BJ (cell line): ENCODE measurements at regions not wholly inside any gene's neighbourhood (a gene's known extent, or its start where the extent isn't known, plus 50 kb on each side); places are given as distances from the start of the nearest gene placed in this dataset.
A peak's percentile ranks its signal among the peaks of the same experiment; 100 is the strongest.

Experiments
- CTCF ChIA-PET: fragments of 350-600 bp; formaldehyde crosslinking; extraction: SDS; loops from one replicate; lab custom pipeline; 2021; ENCODE audit warnings: antibody characterized with exemption, inconsistent platforms; lab: Yijun Ruan, JAX
- POLR2A ChIA-PET: fragments of 300-600 bp; sonication (Branson Sonifier 250); formaldehyde crosslinking; extraction: SDS; loops from one replicate; lab custom pipeline; 2021; ENCODE audit warnings: antibody characterized with exemption; lab: Charles Lee
- DNase-seq: peaks from one replicate; pipeline ENCODE4 v3.0.0-alpha.2; 2011; ENCODE audit warnings: low read depth
- H3K27me3 ChIP-seq: 2 replicates; pipeline ENCODE4 v1.6.0; 2011; ENCODE audit warnings: low read length; ENCODE audit not compliant: control insufficient read depth, insufficient read depth
- H3K36me3 ChIP-seq: 2 replicates; pipeline ENCODE4 v1.5.1; 2011; ENCODE audit warnings: low read length; ENCODE audit not compliant: control insufficient read depth, insufficient read depth
- H3K4me3 ChIP-seq: 2 replicates; pipeline ENCODE4 v1.5.1; 2011; ENCODE audit warnings: low read depth, mild to moderate bottlenecking, control low read depth, low read length
- TF ChIP-seq, protein P1 (sequence below): IDR thresholded peaks from 2 replicates; pipeline ENCODE4 v1.5.1; 2011; ENCODE audit warnings: low read depth, mild to moderate bottlenecking, control low read depth, inconsistent platforms, low read length, moderate library complexity; ENCODE audit not compliant: insufficient read depth

DNA sequence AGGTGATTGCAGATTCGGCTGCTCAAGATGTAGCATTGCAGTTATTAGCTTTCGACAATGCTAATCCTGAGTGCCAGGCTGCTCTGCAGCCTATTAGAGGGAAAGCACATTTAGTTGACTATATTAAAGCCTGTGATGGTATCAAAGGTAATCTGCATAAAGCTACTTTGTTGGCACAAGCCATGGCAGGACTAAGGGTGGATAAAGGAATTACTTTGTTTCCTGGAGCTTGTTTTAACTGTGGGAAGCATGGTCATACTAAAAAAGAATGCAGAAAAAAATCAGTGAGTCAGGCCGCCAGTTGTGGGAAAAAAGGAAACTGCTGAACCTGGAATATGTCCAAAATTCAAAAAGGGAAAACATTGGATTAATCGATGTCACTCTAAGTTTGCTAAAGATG lies 154.9 kb upstream of the TECRL start:
- Histone ChIP-seq H3K36me3 (no peaks in the 10 kb centered on the region), H3K27me3 (no peaks in the 10 kb centered on the region), H3K4me3 (no peak overlapping the region)
- DNase-seq, result no peak
- ChIA-PET CTCF (no interaction called here), POLR2A (no interaction called here)
- TF ChIP-seq, protein P1, sequence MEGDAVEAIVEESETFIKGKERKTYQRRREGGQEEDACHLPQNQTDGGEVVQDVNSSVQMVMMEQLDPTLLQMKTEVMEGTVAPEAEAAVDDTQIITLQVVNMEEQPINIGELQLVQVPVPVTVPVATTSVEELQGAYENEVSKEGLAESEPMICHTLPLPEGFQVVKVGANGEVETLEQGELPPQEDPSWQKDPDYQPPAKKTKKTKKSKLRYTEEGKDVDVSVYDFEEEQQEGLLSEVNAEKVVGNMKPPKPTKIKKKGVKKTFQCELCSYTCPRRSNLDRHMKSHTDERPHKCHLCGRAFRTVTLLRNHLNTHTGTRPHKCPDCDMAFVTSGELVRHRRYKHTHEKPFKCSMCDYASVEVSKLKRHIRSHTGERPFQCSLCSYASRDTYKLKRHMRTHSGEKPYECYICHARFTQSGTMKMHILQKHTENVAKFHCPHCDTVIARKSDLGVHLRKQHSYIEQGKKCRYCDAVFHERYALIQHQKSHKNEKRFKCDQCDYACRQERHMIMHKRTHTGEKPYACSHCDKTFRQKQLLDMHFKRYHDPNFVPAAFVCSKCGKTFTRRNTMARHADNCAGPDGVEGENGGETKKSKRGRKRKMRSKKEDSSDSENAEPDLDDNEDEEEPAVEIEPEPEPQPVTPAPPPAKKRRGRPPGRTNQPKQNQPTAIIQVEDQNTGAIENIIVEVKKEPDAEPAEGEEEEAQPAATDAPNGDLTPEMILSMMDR, result no peak

DNA sequence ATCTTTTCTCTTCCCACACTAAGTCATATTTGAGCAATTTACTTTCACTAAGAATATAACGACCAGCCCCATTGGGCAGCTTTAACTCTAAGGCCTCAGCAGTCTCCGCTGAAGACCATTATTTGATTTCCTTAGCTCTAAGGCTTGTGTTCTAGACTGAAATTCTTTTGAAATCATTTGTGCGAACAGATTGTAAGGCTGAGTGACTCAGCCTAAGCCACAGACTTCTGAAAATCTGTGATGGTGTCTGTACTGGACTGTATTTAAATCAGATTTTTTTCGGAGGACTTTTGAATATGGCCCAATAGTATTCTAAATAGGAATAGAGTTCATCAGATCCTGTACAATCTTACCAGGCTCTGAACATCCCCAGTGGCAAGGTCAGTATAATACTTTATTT lies 150.3 kb upstream of the TECRL start:
- Histone ChIP-seq H3K4me3 (no peak overlapping the region), H3K27me3 (no peaks in the 10 kb centered on the region), H3K36me3 (no peaks in the 10 kb centered on the region)
- POLR2A ChIA-PET, result no interaction called here
- CTCF ChIA-PET, result no interaction called here
- no peak for DNase-seq
- TF ChIP-seq, protein P1, result no peak

DNA sequence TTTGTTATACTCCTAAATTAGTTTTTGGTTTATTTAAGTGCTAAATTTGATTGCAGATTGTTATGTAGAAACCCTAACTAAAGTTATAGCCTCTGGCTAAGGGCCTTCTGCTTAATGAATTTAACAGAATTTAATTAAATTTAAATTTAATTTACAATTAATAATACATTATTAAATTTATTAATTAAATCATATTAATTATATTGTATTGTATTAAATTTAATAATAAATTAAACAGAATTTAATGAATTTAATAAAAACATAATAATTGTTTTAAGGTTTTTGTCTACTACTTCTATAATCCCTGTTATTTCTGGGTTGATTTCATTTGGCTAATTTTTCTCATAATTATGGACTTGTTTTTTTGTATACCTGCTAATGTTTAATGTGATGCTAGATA lies 141.9 kb upstream of the TECRL start:
- CTCF ChIA-PET, result no interaction called here
- POLR2A ChIA-PET, result no interaction called here
- H3K27me3 ChIP-seq, result no peaks in the 10 kb centered on the region
- TF ChIP-seq, protein P1, result no peak
- no peaks in the 10 kb centered on the region for H3K36me3 ChIP-seq
- DNase-seq, result no peak
- no peak overlapping the region for H3K4me3 ChIP-seq

DNA sequence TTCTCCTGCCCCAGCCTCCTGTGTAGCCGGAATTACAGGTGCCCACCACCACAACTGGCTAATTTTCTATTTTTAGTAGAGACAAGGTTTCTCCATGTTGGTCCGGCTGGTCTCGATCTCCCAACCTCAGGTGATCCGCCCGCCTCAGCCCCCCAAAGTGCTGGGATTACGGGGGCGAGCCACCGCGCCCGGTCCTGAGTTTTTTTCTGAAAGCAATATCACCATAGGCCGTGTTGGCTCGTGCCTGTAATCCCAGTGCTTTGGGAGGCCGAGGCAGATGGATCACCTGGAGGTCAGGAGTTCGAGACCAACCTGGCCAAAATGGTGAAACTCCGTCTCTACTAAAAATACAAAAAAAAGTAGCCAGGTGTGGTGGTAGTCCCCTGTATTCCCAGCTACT lies 136.3 kb upstream of the TECRL start:
- CTCF ChIA-PET, result no interaction called here
- H3K27me3 ChIP-seq, result no peaks in the 10 kb centered on the region
- DNase-seq, result no peak
- POLR2A ChIA-PET, result no interaction called here
- TF ChIP-seq, protein P1, result no peak
- no peaks in the 10 kb centered on the region for H3K36me3 ChIP-seq
- no peak overlapping the region for H3K4me3 ChIP-seq

DNA sequence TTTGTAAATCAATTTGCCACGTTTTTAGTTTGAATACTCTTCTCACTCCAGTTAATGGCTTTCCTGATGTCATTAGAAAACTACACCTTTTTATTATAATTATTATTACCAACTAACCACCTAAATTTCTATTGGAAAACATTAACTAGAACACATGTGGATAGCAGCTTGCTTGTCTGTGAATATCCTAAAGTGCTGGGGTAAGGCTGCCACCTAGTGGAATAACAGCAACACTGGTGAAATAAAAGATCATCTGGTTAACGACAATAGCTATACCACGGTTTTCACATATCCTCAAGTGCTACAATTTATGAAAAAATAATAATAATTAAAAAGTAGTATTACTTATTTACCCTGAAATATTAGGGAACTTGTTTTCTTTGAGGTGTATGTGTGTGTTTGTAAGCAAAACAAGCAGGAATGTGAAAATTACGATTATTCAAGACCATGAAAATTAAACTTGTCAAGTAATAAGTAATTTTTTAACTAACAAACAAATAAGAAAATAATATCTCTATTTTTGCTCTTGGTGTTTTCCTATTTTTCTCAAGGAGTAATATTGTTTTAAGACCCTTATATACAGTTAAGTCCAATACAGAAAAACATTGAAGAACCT lies 130.1 kb upstream of the TECRL start:
- Histone ChIP-seq H3K4me3 (no peak overlapping the region), H3K36me3 (no peaks in the 10 kb centered on the region), H3K27me3 (no peaks in the 10 kb centered on the region)
- POLR2A ChIA-PET, result no interaction called here
- no peak for DNase-seq
- CTCF ChIA-PET, result interaction anchor here (0.8 to 1.9 kb wide), 6 partner anchors 10 to 384 kb away, joined by 3 to 5 read pairs (median 4); no protein-coding TSS in a partner anchor
- TF ChIP-seq, protein P1, result peak; percentile 78
